Loucy (cell line): ENCODE measurements at regions not wholly inside any gene's neighbourhood (a gene's known extent, or its start where the extent isn't known, plus 50 kb on each side); places are given as distances from the start of the nearest gene placed in this dataset.

ENCODE experiments used
- CTCF ChIP-seq: fragments of 200-600 bp; sonication (generic); conservative IDR thresholded peaks from 2 replicates; pipeline ENCODE4 v1.5.1; 2014; ENCODE audit warnings: mild to moderate bottlenecking, antibody characterized with exemption, low read length
- EZH2phosphoT487 ChIP-seq: fragments of 200-600 bp; IDR thresholded peaks from 2 replicates; pipeline ENCODE4 v1.6.1; 2018; ENCODE audit warnings: antibody characterized with exemption, mild to moderate bottlenecking, moderate library complexity, borderline replicate concordance

GRCh38 chr2:144745424-144745823 lies 225.5 kb upstream of the ZEB2 start:
- TF ChIP-seq CTCF (no peak), EZH2phosphoT487 (no peak)
